ENCODE measurements at regions not wholly inside any gene's neighbourhood (a gene's known extent, or its start where the extent isn't known, plus 50 kb on each side); places are given as distances from the start of the nearest gene placed in this dataset.
A peak's percentile ranks its signal among the peaks of the same experiment; 100 is the strongest.

DNA sequence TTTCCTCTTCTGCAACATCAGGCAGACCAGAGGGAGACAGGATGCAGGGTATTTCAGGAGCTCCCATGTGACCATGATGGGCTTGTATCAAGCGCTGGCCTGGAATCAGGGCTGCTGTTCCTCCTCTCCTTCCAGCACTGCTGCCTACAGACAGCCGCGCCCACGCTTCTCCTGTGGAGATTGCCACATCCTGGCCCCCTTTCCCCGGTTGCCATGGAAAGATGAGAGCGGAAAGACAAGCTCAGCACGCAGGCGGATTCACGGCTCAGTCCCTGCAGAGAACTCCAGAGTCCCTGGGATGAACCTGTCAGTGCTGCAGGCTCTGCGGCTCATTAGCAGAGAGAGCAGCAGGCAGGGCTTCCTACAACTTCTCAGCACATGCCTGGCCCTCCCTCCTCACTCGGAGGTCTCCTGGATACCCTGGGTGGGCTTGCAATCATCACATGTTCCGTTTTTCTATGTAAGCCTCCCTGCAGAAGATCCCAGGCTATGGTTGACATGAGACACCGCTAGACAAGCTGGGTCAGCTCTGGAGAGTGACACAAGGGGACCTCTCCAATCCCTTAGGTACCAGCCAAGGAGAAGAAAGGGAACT is 497.8 kb upstream of the MYT1L start:
- no peak for DNase-seq (ENCODE audit: low spot score)

- no peak for DNase-seq (ENCODE audit: low spot score)
Measured at GRCh38 chr2:2827761-2828221, 496.7 kb upstream of the MYT1L start.

DNA sequence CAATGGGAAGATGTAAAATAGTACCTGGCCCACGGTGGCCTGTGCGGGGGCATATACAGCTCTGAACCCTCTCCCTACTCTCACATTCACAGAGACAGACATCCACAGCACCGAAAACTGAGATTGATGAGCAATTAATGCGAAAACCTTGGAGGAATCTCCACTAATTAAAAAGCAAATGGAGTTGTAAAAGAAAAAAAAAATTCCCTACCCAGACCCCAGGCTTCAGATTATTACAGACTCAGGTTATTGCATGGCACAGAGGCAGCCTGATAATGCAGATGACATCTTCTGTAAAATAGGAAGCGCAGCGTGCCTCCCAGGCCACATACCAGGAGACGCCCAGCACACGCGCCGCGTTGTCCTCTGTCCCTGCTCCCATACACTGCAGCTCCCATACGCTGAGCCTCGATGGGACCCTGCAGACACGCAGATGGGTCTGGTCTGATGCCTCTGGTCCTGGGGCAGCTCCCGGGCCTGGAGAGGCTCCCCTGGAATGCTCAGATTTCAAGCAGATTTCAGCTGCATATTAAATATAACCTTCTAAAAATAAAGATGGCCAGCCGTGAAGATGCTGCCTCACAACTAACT is 496.1 kb upstream of the MYT1L start:
- no peak for DNase-seq (ENCODE audit: low spot score)

DNA sequence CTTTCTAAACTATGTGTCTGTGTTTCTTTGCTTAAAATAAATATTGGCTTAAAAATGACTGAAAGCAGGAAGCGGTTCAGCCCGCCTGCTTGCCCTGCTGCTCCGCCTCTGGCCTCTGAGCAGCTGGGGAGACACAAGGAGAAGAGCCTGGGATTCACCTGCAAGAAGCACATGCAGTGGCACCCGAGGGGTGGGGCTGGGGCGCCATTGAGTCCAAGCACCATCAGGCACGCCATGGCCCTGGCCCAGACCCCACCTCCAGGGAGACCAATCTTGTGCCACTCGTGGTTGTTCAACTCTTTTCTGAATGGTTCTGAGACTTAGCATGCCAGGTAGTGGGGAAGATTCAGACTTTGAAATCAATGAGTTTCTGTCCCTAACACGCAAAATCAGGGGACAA is 495.5 kb upstream of the MYT1L start:
- DNase-seq (ENCODE audit: low spot score) = no peak

- no peak for DNase-seq (ENCODE audit: low spot score)
Measured at GRCh38 chr2:2826209-2826551, 495.1 kb upstream of the MYT1L start.

DNA sequence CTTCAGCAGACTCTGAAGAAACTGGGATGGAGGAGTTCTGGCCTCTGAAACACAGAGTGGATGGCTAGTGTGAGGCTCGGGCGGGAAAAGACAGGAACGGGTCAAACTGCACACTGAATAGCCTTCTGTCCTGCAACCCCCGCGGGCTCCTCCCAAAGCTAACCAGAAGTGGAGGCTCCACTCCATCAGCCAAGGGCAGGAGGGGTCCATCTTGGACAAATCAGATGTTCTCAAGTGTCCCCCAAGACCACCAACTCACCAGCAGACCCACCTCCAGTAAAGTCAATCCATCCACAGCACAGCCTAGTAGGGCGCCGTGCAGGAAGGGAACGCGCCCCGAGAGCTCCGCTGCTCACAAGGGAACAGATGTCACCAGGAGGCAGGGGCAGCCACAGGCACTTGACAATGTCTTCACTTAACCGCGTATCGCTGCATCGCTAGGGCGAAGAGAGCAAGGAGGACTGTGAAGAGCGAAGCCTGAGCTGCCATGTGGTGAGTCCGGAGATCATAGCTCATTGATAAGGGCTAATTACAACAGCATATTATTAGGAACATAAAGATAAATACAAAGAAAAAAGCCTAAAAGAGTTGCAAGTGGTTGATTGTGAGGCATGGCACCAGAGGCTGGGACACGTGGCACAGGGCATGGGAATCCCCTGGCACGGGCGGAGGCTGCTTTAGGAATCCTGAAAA is 494.6 kb upstream of the MYT1L start:
- no peak for DNase-seq (ENCODE audit: low spot score)

DNA sequence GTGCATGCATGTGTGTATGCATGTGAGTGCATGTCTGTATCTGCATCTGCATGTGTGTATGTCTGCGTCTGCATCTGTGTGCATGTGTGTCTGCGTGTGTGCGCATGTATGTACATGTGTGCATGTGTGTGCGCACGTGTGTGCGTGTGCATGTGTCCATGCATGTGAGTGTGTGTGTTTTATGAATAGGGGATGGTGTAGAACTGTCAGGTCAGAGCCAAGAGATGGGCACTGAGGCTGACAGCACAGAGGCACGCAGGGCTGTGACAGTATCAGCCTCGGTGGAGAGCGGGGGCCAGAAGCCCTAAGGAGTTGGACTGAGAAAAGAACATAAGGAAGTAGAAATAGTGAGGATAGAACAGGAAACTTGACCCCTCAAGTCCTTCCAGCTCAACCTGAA is 494.0 kb upstream of the MYT1L start:
- no peak for DNase-seq (ENCODE audit: low spot score)

DNA sequence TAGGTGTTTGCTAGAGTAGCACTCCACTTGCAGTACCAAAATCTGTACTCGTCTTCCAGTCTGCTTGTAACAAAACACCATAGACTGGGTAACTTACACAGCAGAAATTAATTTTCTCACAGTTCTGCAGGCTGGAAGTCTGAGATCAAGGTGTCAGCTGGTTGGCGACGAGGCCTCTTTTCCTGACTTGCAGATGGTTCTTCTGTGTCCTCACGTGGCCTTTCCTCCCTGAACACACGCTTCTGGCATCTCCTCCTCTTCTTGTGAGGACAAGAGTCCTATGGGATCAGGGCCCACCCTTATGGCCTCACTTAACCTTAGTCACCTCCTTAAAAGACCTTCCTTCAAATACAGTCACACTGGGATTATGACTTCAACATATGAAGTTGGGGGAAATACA is 493.5 kb upstream of the MYT1L start:
- DNase-seq (ENCODE audit: low spot score) = no peak

DNA sequence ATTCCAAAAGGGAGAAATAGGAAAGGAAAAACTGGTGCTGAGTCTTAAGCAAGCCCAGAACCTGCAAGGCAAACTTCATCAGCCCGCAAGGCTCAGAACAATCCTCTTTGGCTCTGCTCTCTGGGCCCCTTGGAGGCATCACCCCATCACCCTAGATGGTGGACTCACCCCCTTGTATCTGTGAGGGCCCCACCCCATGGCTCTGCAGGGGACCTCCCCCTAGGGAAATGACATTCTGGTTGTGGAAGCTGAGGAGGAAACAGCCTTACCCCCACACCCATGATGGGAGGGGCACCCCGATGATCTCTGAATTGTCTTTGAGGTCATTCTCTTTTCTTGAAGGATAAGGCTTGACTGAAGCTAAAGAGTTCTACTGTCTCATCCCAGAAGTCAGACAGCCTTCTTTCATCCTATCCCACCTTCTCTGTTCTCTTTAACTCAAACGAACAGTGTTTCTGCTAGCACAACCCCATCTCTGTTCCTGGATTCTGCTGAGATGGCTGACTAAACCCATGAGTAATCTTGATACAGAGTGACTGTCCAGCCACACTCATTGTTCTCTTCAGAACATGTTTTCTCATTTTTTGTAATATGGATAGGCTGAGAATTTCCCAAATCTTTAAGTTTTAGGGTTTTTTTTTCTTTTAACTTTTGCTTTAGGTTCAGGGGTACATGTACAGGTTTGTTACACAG is 492.1 kb upstream of the MYT1L start:
- DNase-seq (ENCODE audit: low spot score) = no peak

DNA sequence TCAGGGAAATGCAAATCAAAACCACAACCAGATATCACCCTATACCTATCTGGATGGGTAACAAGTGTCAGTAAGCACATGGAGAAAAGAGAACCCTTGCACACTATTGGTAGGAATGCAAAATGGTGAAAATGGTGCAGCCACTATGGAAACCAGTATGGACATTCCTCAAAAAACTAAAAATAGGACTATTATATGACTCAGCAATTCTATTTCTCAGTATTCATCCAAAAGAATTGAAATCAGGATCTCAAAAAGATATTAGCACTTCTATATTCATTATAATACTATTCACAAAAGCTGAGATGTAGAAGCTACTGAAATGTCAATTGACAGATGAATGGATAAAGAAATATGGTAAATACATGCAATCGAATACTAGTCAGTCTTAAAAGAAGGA is 491.1 kb upstream of the MYT1L start:
- no peak for DNase-seq (ENCODE audit: low spot score)

GRCh38 chr2:2812648-2813047 is 481.6 kb upstream of the MYT1L start:
- DNase-seq (ENCODE audit: low spot score) = no peak

GRCh38 chr2:2812117-2812516 is 481.0 kb upstream of the MYT1L start:
- no peak for DNase-seq (ENCODE audit: low spot score)

DNA sequence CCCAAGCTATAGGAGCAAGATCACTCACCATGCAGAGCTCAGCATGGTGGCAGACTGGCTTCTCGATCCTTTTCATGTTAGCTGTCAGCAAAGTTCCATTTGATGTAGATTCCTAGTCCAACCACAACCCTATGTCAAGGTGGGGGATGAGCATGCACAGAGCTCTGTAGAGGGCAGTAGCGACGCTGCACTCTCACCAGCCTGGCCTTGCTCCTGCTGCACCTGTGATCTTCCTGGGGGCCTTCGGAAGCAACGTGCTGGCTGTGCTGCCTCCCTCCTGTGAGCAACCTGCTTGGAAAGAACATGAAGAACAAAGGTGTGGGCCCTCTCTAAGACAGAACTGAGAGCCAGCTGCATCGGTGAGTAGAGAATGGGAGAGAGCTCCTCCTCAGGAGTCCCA is 479.4 kb upstream of the MYT1L start:
- peak; percentile 49 for DNase-seq (ENCODE audit: low spot score)

DNA sequence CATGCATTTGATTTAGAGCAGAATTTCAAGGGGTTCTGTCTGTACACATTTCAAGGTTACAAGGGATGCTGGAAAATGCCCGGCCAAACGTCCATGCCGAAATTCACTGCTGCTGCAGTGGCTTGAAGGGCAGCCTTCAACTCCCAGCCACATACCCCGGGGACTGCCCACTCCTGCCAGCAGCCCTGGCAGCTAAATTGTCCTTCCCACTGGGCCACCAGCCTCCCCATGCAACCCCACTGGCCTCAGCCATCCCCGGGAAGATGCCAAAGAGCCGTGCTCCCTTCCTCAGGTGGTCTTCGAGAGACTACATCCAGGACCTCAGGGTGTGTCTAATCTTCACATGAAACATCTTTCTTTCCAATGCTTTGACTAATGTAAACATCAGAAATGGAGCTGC is 478.7 kb upstream of the MYT1L start:
- no peak for DNase-seq (ENCODE audit: low spot score)

DNA sequence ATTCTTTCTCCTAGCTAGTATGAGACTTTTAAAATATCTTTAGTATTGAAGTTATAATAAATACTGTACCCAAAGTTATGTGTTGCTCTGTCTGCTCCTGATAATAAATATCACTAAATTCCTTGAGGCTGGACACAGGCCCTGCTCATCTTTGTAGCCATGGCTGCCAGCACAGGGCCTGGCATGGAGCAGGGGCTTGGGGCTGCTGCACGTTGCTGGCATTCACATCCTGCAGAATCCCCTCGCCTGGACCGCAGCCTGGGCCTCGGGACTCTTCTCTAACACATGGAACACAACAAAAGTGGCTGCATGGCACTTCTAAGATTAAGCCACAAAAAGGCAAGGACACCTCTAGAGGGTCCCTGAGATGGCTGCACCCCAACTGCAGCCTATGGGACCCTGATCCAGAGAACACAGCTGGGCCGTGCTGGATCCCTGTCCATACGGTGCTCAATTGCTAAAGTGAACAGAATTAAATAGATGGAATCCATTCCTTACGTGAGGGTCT is 477.5 kb upstream of the MYT1L start:
- DNase-seq (ENCODE audit: low spot score) = no peak

- no peak for DNase-seq (ENCODE audit: low spot score)
Measured at GRCh38 chr2:2806711-2807110, 475.6 kb upstream of the MYT1L start.

GRCh38 chr2:2805263-2805662 is 474.2 kb upstream of the MYT1L start:
- DNase-seq (ENCODE audit: low spot score) = no peak

DNA sequence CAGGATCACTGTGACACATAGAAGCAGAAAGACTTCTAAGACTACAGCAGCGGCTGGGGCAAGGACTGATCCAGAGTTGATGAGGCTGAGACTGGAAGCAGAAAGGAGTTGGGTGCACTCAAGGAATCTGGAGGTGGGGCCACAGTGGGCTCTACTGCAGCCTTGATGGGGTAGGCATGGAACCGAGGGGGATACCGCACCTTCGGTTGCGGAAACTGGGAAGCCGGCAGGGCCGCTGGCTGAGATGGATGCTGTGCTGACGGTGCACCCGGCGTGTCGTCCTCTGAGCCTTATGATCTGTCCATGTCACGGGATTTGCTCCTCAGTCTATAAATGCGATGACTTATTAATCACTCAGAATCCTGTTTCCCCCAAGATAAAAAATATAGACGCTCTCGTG is 473.5 kb upstream of the MYT1L start:
- DNase-seq (ENCODE audit: low spot score) = no peak

DNA sequence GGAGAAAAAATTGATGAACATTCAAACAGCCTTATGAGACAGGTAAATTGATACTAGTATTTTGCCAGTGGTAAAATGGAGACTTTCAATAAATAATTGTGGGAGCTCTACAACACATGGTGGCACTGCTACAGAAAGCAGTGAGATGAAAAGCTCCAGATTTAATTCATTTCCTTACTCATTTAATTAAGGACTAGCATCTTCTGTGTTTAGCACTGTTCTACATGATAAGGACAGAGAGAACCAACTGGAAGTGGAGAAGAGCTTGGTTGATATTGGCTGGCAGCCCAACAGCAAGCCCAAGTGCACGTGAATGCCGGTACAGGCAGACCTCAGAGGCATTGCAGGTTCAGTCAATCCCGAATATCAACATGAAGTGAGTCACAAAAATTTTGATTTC is 470.4 kb upstream of the MYT1L start:
- DNase-seq (ENCODE audit: low spot score) = no peak

GRCh38 chr2:2800697-2801096 is 469.6 kb upstream of the MYT1L start:
- DNase-seq (ENCODE audit: low spot score) = no peak

DNA sequence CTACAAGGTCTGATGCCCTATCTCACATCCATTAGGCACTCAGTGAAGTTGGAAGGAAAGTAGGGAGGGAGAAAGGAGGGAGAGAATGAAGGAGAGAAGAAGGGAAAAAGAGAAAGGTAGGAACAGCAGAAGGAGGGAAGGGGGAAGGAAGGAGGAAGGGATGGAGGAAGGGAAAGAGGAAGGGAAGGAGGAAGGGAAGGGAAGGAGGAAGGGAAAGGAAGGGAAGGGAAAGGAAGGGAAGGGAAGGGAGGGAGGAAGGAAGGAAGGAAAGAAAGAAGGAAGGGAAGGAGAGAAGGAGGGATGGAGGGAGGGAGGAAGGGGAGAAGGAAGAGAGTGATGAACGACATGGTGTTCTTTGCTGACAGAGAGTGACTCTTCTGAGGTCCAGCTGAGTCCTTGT is 468.9 kb upstream of the MYT1L start:
- no peak for DNase-seq (ENCODE audit: low spot score)

DNA sequence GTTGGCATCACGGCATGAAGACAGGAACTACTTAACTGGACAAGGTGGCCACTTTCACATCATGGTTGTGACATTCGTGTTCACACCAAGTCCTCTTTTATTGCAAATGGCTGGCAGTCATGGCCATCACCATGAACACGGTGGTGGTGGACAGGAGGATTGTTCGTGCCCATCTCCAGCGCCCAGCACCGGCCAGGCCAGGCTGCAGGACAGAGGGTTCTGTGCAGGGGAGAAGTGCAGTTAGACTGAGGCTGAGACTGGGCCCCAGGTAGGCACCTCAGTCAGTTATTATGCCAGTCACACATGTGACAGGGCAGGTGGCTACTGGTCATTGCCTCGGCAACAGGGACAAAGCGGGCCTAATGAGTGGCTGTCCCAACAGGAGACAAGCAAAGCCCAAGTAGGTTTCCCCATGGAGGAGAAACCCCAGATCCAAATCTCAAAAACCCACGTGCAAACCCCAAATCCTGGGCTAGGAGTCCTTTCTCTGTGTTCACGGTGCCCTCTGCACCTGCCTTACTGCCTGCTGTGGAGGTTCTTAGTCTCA is 468.1 kb upstream of the MYT1L start:
- no peak for DNase-seq (ENCODE audit: low spot score)

- DNase-seq (ENCODE audit: low spot score) = no peak
Measured at GRCh38 chr2:2798337-2798736, 467.3 kb upstream of the MYT1L start.

Measured in iPS-NIHi11 (cell line).